ENCODE measurements at regions not wholly inside any gene's neighbourhood (a gene's known extent, or its start where the extent isn't known, plus 50 kb on each side); places are given as distances from the start of the nearest gene placed in this dataset.

- no peak overlapping the region for H3K14ac ChIP-seq (ENCODE audit: insufficient read depth, low read length)
- H3K4me2 ChIP-seq (ENCODE audit: insufficient read depth, insufficient read length, low read length), result no peak overlapping the region
- H3K9ac ChIP-seq (ENCODE audit: extremely low read depth, insufficient read length, low read length), result no peak overlapping the region
- no CpG with 5 or more reads among the region's 5 CpGs for WGBS (ENCODE audit: extremely low coverage, insufficient read length, low lambda C conversion rate)
- no peak overlapping the region for H2BK12ac ChIP-seq (ENCODE audit: insufficient read length, low read depth, low read length)
- no peak overlapping the region for H2AK5ac ChIP-seq (ENCODE audit: insufficient read length, low read length)
- peak overlapping the region; percentile 94 for H2BK20ac ChIP-seq (ENCODE audit: low read depth, low read length, poor library complexity, severe bottlenecking)
- no peaks in the 10 kb centered on the region for H4K20me1 ChIP-seq (ENCODE audit: control insufficient read depth, insufficient read depth, insufficient read length)
- no peak overlapping the region for H3T11ph ChIP-seq (ENCODE audit: low read length)
- no peak for TF ChIP-seq CTCF (conservative IDR thresholded peaks at IDR 0.05)
- H3K27me3 ChIP-seq (ENCODE audit: insufficient read depth, low read length), result no peaks in the 10 kb centered on the region
- H4K8ac ChIP-seq (replicated peaks; ENCODE audit: insufficient read length, low read depth, low read length), result no peak overlapping the region
- no peak for DNase-seq
- H3K9me3 ChIP-seq (ENCODE audit: control insufficient read depth, low read depth, low read length), result no peaks in the 10 kb centered on the region
- no peak overlapping the region for H2BK5ac ChIP-seq (ENCODE audit: insufficient read length, low read length)
- H2AFZ ChIP-seq (ENCODE audit: low read length), result no peak overlapping the region
- Mint-ChIP-seq H3K27me3 (ENCODE audit: low read depth) (no peaks in the 10 kb centered on the region), H3K36me3 (ENCODE audit: insufficient read depth in 1 of 3, low read depth in 3 of 3) (no peaks in the 10 kb centered on the region), H3K9me3 (no peaks in the 10 kb centered on the region; a peak in 1 of 5 replicates), H3K27ac (no peak overlapping the region; a peak in 1 of 7 replicates), H3K4me3 (no peak overlapping the region), H3K4me1 (peaks cover 0 to 2% of the 10 kb centered on the region in 2 experiments; a peak in 1 of 4 replicates)
- H3K23me2 ChIP-seq (ENCODE audit: insufficient read length, low read depth, low read length, poor library complexity, severe bottlenecking), result no peaks in the 10 kb centered on the region
- H3K18ac ChIP-seq (ENCODE audit: insufficient read length, low read depth, low read length), result no peak overlapping the region
- H3K27ac ChIP-seq (ENCODE audit: insufficient read length, low read depth, low read length), result no peak overlapping the region
- H3K4me1 ChIP-seq (ENCODE audit: insufficient read depth, low read length), result no peaks in the 10 kb centered on the region; the same call in 1 of the 2 replicates
- no peak overlapping the region for H2BK15ac ChIP-seq (ENCODE audit: low read depth, low read length)
- H3K23ac ChIP-seq (ENCODE audit: insufficient read length, low read depth, low read length), result no peak overlapping the region
- H4K5ac ChIP-seq (ENCODE audit: insufficient read length, low read depth, low read length), result no peak overlapping the region
- H3K4ac ChIP-seq (ENCODE audit: low read depth, low read length), result no peak overlapping the region
- H2BK120ac ChIP-seq (ENCODE audit: low read depth, low read length, poor library complexity, severe bottlenecking), result no peak overlapping the region
- H3K79me2 ChIP-seq (ENCODE audit: insufficient read depth, low read length), result no peaks in the 10 kb centered on the region
- H3K56ac ChIP-seq (ENCODE audit: insufficient read length, low read depth, low read length), result no peak overlapping the region
- no peaks in the 10 kb centered on the region for H3K79me1 ChIP-seq (ENCODE audit: insufficient read depth, low read depth, low read length, poor library complexity, severe bottlenecking)
- H4K91ac ChIP-seq (ENCODE audit: insufficient read length, low read depth, low read length), result no peak overlapping the region
Measured at GRCh38 chr14:59086241-59086882, 102.1 kb upstream of the DAAM1 start.
